ENCODE measurements at regions not wholly inside any gene's neighbourhood (a gene's known extent, or its start where the extent isn't known, plus 50 kb on each side); places are given as distances from the start of the nearest gene placed in this dataset.

- DNase-seq (ENCODE audit: low spot score), result no peak
- in situ Hi-C loops (cut with MboI; ENCODE audit: low pct_unique_long_range_greater_than_20kb, low sequenced_read_pairs, unreplicated experiment), result no loop called here
- no peak for TF ChIP-seq CTCF (IDR thresholded peaks at IDR 0.05; ENCODE audit: extremely low read depth, insufficient read depth, missing control alignments)
Measured at GRCh38 chr6:146916435-146917025, 287.7 kb upstream of the STXBP5 start.

GRCh38 chr6:146917182-146917581 lies 287.0 kb upstream of the STXBP5 start:
- no peak for TF ChIP-seq CTCF (IDR thresholded peaks at IDR 0.05; ENCODE audit: extremely low read depth, insufficient read depth, missing control alignments)
- no peak for DNase-seq (ENCODE audit: low spot score)
- in situ Hi-C loops (cut with MboI; ENCODE audit: low pct_unique_long_range_greater_than_20kb, low sequenced_read_pairs, unreplicated experiment), result no loop called here

- TF ChIP-seq CTCF (IDR thresholded peaks at IDR 0.05; ENCODE audit: extremely low read depth, insufficient read depth, missing control alignments), result no peak
- DNase-seq (ENCODE audit: low spot score), result no peak
- in situ Hi-C loops (cut with MboI; ENCODE audit: low pct_unique_long_range_greater_than_20kb, low sequenced_read_pairs, unreplicated experiment), result no loop called here
Measured at GRCh38 chr6:146917979-146918378, 286.2 kb upstream of the STXBP5 start.

DNA sequence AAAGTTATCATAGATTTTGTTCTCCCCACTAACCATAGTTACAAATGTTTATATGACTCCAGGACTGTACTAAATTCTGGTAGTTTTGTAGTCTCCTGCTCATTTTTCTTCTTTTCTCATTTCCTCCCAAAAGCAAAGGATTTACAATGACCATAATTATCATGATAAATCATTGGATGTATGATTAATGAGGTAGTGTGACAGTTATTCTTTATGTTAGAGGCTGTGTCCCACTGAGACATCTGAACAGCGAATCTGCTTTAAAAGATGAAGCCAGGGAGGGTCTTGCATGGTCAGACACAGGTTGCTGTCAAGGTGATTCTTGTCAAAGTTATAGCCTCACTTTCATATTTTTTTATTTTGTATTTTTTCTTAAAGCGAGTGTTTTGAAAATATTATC lies 285.2 kb upstream of the STXBP5 start:
- no peak for DNase-seq (ENCODE audit: low spot score)
- in situ Hi-C loops (cut with MboI; ENCODE audit: low pct_unique_long_range_greater_than_20kb, low sequenced_read_pairs, unreplicated experiment), result no loop called here
- no peak for TF ChIP-seq CTCF (IDR thresholded peaks at IDR 0.05; ENCODE audit: extremely low read depth, insufficient read depth, missing control alignments)

DNA sequence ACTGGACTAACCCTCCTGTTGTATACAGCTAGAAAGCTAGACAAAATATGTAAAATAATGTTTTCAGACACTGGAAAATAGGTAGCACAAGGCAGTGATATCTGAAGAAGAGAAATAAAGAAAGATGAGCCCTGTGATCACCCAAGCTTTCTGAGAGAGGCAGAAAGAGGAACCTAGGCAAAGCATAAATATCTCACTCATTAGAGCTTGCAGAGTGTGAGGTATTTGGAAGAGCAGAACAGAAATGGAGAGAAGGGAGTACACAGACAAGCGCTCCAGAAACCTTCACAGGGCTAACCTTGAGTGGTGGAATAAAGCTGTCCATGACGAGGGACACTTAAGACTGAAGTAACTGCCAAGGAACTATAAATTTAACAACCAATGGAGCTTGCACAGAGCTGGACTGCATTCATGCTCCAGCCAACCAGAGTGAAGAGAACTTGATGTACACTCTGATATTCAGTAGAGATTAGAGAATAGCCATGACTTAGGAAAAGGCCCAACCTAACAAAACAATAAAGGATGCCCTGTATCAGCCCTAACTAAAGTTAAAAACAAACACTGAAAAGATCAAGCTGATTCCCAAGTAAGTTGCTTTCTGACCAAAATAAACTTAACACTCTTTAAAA lies 280.9 kb upstream of the STXBP5 start:
- no peak for TF ChIP-seq CTCF (IDR thresholded peaks at IDR 0.05; ENCODE audit: extremely low read depth, insufficient read depth, missing control alignments)

GRCh38 chr6:146925846-146926245 lies 278.4 kb upstream of the STXBP5 start:
- in situ Hi-C loops (cut with MboI; ENCODE audit: low pct_unique_long_range_greater_than_20kb, low sequenced_read_pairs, unreplicated experiment), result no loop called here
- no peak for DNase-seq (ENCODE audit: low spot score)
- TF ChIP-seq CTCF (IDR thresholded peaks at IDR 0.05; ENCODE audit: extremely low read depth, insufficient read depth, missing control alignments), result no peak

More for the DNA sequence above, 280.9 kb upstream of the STXBP5 start:
- DNase-seq (ENCODE audit: low spot score), result no peak
- in situ Hi-C loops (cut with MboI; ENCODE audit: low pct_unique_long_range_greater_than_20kb, low sequenced_read_pairs, unreplicated experiment), result no loop called here
